GM21619 (cell line): ENCODE measurements at regions not wholly inside any gene's neighbourhood (a gene's known extent, or its start where the extent isn't known, plus 50 kb on each side); places are given as distances from the start of the nearest gene placed in this dataset.
"Not testable (repeated sequence)": the region's sequence is repeated elsewhere in the genome, so short reads cannot be mapped to it uniquely, and the experiment has no call there.

Source experiments
- ATAC-seq: cut with Tn5 transposase; IDR thresholded peaks from one replicate; pipeline ENCODE4 v1.9.1; 2021; ENCODE audit not compliant: unreplicated experiment

DNA sequence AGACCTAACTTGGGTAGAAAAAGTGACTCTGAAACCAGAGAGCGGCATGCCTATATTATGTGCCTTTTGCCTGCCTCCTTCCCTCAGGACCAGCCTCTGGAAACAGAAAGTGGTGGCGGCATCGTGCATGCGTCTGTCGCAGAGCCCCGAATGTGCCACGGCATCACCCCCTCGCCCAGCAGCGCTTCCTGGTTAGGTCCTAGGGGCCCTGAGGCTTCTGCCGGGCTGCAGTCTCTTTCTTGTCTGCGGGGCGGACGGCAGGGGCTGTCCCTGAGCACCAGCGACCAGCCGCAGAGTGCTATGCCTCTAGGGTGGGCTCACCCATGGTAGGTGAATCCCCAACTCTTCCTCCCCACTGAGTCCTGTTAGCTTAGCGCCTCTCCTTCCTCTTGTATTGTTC lies 68.7 kb downstream of the VSIG4 start:
- ATAC-seq, result no peak

- not testable (repeated sequence) for ATAC-seq
Observed at GRCh38 chrX:65967159-65967558, 72.7 kb downstream of the VSIG4 start.

- ATAC-seq, result no peak
Observed at GRCh38 chrX:65961714-65962113, 78.2 kb downstream of the VSIG4 start.

DNA sequence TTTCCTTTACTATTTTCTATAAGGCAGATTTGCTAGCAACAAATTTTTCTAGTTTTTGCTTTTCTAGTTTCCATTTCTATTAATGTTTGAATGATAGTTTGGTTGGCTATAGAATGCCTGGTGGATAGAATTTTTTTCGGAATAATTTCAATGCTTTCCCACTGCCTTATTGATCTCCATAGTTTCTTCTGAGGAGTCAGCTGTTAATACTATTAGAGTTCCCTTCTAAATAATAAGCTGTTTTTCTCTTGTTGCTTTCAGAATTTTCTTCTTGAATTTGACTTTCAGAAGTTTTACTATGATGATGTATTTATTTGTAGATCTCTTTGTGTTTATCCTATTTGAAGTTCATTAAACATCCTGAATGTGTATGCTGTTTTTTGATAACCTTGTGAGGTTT lies 91.8 kb downstream of the VSIG4 start:
- no peak for ATAC-seq

GRCh38 chrX:65941775-65942174 lies 98.1 kb downstream of the VSIG4 start:
- no peak for ATAC-seq

- ATAC-seq, result no peak
Observed at GRCh38 chrX:65933085-65933589, 106.7 kb downstream of the VSIG4 start.

- no peak for ATAC-seq
Observed at GRCh38 chrX:65932173-65933084, 107.5 kb downstream of the VSIG4 start.

DNA sequence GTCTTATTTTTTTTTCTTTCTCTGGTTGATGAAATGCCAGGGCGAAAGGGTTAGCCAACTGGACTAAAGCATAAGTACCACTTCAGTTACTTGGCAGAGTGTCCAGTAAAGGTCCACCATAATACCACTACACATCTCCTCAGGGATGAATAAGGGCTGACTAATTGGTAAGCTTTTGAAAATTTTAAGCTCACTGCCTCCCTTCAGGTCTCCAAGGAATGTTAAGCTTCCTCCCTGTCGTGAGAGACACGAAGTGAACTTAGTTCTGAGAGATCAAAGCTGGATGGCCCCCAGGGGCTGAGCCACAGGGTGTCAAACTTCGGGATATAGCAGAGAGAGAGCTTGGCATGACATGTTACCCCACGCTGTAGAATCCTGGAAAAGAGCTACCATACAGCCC lies 111.4 kb downstream of the VSIG4 start:
- ATAC-seq, result no peak

DNA sequence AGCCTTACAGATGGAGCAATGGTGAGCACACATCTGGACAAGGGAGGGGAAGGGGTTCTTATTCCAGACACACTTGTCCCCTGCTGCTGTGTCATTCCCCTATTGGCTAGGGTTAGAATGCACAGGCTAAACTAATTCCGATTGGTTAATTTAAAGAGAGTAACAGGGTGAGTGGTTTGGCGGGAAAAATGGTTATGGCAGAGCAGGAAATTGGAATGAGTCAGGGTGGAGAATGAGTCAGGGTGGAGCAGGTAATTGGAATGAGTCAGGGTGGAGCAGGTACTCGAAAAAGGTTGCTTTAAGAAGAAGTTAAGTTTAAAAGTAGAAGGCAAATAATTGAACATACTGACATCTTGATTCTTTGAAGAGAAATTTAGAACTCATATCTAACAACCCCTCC lies 112.5 kb downstream of the VSIG4 start:
- not testable (repeated sequence) for ATAC-seq

- ATAC-seq, result no peak
Observed at GRCh38 chrX:65926095-65927019, 113.5 kb downstream of the VSIG4 start.

DNA sequence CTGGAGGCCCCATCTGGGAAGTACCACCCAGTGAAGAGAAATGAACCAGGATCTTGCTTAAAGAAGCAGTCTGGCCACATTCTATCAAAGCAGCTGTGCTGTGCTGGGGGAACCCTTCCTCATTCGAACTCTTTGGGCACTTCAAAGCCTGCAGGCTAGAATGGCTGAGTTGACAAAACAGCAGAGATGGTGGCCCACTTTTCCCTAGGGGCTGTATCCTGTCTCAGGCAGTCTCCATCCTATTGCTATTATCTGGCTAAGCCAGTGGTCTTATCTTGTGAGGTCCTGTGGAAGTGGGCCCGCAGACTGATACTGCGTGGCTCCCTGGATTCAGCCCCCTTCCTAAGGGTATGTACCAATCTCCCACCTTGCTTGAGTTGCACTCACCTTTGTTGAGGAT lies 114.3 kb downstream of the VSIG4 start:
- ATAC-seq, result no peak

DNA sequence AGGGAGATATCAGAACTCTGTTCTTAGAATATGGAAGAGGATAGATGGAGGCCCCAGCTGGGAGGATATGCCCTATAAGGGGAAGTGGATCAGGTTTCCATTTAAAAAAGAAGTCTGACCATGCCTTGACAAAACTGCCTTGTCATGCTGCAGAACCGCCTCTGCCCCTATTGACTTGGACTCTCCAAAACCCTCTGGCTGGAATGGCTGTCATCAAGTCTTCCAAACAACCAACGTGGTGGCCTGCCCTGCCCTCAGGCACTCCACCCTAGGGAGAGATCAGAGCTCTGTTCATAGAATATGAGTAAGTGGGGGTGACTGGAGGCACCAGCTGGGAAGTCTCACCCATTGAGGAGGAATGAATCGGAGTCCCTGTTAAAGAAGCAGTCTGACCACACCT lies 114.9 kb downstream of the VSIG4 start:
- ATAC-seq, result no peak

- ATAC-seq, result no peak
Observed at GRCh38 chrX:65921363-65921762, 118.5 kb downstream of the VSIG4 start.

DNA sequence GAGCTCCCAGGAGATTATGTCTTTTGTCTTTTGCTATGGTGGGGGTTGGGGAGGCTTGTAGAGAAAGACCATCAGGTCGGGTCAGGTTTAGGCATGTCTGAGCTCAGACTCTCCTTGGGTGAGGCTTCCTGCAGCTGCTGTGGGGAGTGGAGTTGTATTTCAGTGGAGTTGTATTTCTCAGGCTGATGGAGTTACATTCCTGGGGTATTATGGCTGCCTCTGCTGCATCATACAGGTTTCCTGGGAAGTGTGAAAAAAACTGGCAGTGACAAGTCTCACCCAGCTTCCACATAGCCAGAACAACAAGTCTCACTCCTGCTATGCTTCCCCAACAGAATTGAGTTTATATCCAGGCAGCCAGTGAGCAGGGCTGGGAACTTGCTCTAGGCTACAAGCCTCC lies 119.3 kb downstream of the VSIG4 start:
- ATAC-seq, result no peak

- ATAC-seq, result no peak
Observed at GRCh38 chrX:65910899-65911298, 129.0 kb downstream of the VSIG4 start.

DNA sequence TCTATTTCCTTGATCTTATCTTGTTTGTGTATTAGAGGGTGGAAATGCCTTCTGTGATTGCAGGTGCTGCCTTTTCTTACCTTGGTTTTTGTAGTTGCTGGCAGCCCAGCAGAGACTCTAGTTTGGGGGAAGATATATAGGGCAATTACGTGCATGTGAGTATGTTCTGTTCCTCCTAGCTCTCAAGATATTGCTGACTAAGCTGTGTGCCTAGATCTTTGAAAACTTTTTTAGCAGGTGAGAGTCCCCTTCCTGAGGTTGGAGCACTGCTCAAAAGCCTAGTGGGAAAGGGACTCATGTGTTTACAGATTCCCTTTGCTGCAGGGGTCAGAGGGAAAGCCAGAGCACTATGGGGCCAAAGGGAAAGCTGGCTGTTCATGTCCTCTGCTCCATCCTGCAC lies 136.1 kb downstream of the VSIG4 start:
- ATAC-seq, result no peak

DNA sequence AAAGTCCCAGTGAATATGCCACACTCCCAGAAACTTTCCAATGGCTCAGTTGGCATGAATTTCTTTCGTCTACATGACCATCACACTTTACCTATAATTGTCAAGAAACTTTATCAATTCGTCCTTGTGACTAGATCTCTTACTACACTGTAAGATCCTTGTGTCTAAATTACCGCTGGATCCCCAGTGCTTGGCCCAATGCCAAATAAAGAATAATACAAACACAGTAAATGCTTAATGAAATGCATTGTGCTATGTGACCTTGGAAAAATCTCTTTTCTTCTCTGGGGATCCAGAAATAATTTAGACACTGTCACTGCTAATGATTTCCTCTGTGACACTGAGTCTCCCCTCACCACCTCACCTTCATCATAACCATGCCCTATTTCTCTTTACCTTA lies 137.9 kb downstream of the VSIG4 start:
- ATAC-seq, result no peak

- ATAC-seq, result no peak
Observed at GRCh38 chrX:65900850-65901844, 138.7 kb downstream of the VSIG4 start.

DNA sequence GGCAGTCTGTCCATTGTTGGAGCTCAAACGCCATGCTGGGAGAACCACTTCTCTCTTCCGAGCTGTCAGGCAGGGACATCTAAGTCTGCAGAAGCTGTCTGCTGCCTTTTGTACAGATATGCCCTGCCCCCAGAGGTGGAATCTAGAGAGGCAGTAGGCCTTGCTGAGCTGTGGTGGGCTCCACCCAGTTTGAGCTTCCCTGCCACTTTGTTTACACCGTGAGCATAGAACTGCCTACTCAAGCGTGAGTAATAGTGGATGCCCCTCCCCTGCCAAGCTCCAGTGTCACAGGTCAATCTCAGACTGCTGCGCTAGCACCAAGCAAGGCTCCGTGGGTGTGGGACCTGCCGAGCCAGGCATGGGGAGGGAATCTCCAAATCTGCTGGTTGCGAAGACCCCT lies 145.7 kb downstream of the VSIG4 start:
- no peak for ATAC-seq

DNA sequence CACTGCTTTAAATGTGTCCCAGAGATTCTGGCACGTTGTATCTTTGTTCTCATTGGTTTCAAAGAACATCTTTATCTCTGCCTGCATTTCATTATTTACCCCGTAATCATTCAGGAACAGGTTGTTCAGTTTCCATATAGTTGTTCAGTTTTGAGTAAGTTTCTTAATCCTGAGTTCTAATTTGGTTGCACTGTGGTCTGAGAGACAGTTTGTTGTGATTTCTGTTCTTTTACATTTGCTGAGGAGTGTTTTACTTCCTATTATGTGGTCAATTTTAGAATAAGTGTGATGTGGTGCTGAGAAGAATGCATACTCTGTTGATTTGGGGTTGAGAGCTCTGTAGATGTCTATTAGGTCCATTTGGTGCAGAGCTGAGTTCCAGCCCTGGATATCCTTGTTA lies 148.1 kb downstream of the VSIG4 start:
- ATAC-seq, result not testable (repeated sequence)
